Keratinocyte (primary cell): ENCODE measurements at regions not wholly inside any gene's neighbourhood (a gene's known extent, or its start where the extent isn't known, plus 50 kb on each side); places are given as distances from the start of the nearest gene placed in this dataset.

Experiments
- DNase-seq: peaks from one replicate; pipeline ENCODE4 v3.0.0-alpha.2; 2011; ENCODE audit warnings: low read depth, missing footprints, low spot score
- FAIRE-seq: peaks from 2 replicates; lab custom pipeline; 2011; peaks lifted over from hg19 to GRCh38; lab: Jason Lieb, UNC
- H2AFZ ChIP-seq: 2 replicates; pipeline ENCODE4 v1.6.0; 2012; ENCODE audit warnings: low read length, control low read depth, inconsistent platforms; ENCODE audit not compliant: control insufficient read depth
- H3K27ac ChIP-seq: 2 replicates; pipeline ENCODE4 v1.5.1; 2011; ENCODE audit warnings: low read length; ENCODE audit not compliant: control insufficient read depth, insufficient read depth
- H3K27me3 ChIP-seq: 3 replicates; pipeline ENCODE4 v1.6.0; 2011; ENCODE audit warnings: low read length; ENCODE audit not compliant: control insufficient read depth, insufficient read depth; ENCODE audit errors: extremely low read depth
- H3K36me3 ChIP-seq, 2 experiments: 2 replicates in 1 of 2; 3 replicates in 1 of 2; pipeline ENCODE4 v1.5.1; 2011; ENCODE audit warnings: low read length in 2 of 2, mild to moderate bottlenecking in 1 of 2; ENCODE audit not compliant: control insufficient read depth in 2 of 2, insufficient read depth in 2 of 2; ENCODE audit errors: extremely low read depth in 1 of 2
- H3K4me1 ChIP-seq: 3 replicates; pipeline ENCODE4 v1.5.1; 2011; ENCODE audit warnings: low read length; ENCODE audit not compliant: control insufficient read depth, insufficient read depth; ENCODE audit errors: extremely low read depth
- H3K4me2 ChIP-seq: 3 replicates; pipeline ENCODE4 v1.6.0; 2011; ENCODE audit warnings: low read depth, low read length; ENCODE audit not compliant: control insufficient read depth, insufficient read depth; ENCODE audit errors: extremely low read depth
- H3K4me3 ChIP-seq, 3 experiments: fragments of 200-600 bp in 1 of 3; sonication (generic) in 1 of 3; 2 replicates in 2 of 3; 3 replicates in 1 of 3; pipeline ENCODE4 v1.5.1; 2011 to 2016; ENCODE audit warnings: low read length in 3 of 3, mild to moderate bottlenecking in 3 of 3, control low read depth in 2 of 3, inconsistent platforms in 1 of 3, low read depth in 1 of 3, mixed read lengths in 1 of 3, mixed run types in 1 of 3, moderate library complexity in 1 of 3; ENCODE audit not compliant: control insufficient read depth in 2 of 3, insufficient read depth in 2 of 3; ENCODE audit errors: extremely low read depth in 1 of 3
- H3K79me2 ChIP-seq: 2 replicates; pipeline ENCODE4 v1.6.0; 2012; ENCODE audit warnings: low read length; ENCODE audit not compliant: control insufficient read depth, insufficient read depth
- H3K9ac ChIP-seq: 3 replicates; pipeline ENCODE4 v1.6.0; 2011; ENCODE audit warnings: low read length; ENCODE audit not compliant: control insufficient read depth, insufficient read depth; ENCODE audit errors: extremely low read depth
- H3K9me1 ChIP-seq: 3 replicates; pipeline ENCODE4 v1.6.0; 2011; ENCODE audit warnings: low read length; ENCODE audit not compliant: control insufficient read depth, insufficient read depth; ENCODE audit errors: extremely low read depth
- H3K9me3 ChIP-seq: 2 replicates; pipeline ENCODE4 v1.5.1; 2012; ENCODE audit warnings: low read depth, low read length; ENCODE audit not compliant: control insufficient read depth
- H4K20me1 ChIP-seq: 3 replicates; pipeline ENCODE4 v1.6.0; 2011; ENCODE audit warnings: low read length; ENCODE audit not compliant: control insufficient read depth, insufficient read depth; ENCODE audit errors: extremely low read depth
- EZH2 ChIP-seq: IDR thresholded peaks from one replicate; pipeline ENCODE4 v1.6.1; 2012; ENCODE audit warnings: inconsistent platforms, mild to moderate bottlenecking, low read length, moderate library complexity
- dilution Hi-C: fragments of 300-500 bp; cut with MboI; formaldehyde crosslinking; loops from one replicate; pipeline ENCODE4 v1.7.0; 2020; ENCODE audit warnings: low sequenced_read_pairs; ENCODE audit not compliant: extremely low pct_ligation_motif_present
- TF ChIP-seq, protein P1 (sequence below), 3 experiments: IDR thresholded peaks in 1 of 3; conservative IDR thresholded peaks in 1 of 3; optimal IDR thresholded peaks in 1 of 3; 2 replicates in 2 of 3; 3 replicates in 1 of 3; pipeline versions ENCODE3 to v1.5.1; 2011; ENCODE audit warnings: low read length in 3 of 3, mild to moderate bottlenecking in 3 of 3, moderate library complexity in 2 of 3, control low read depth in 1 of 3, inconsistent platforms in 1 of 3; ENCODE audit not compliant: insufficient read depth in 2 of 3; ENCODE audit errors: extremely low read depth in 1 of 3

DNA sequence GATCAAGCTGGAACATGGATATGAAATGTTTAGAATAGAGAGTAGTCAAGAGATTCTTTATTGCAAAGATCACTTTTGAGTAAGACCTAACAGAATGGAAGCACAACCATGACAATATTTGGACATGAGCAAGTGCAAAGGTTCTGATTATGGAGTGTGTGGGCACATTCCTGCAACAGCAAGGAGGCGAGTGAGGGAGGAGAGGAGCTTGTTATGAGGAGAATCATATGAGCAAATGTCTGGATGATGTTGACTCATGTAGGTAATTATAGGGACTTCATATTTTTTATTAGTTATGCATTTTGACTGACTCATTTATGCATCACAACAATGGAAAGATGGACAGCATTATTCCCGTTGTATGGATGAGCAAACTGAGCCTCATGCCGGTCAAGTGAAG lies 100.8 kb upstream of the SLC35B3 start:
- no peak overlapping the region for H3K27ac ChIP-seq
- H3K4me3 ChIP-seq: no peak overlapping the region
- H3K79me2 ChIP-seq: no peaks in the 10 kb centered on the region
- H3K9ac ChIP-seq: no peak overlapping the region
- FAIRE-seq (no peak), DNase-seq (no peak)
- H3K27me3 ChIP-seq: no peaks in the 10 kb centered on the region
- no peak overlapping the region for H2AFZ ChIP-seq
- H3K4me1 ChIP-seq: no peaks in the 10 kb centered on the region
- TF ChIP-seq, protein P1, sequence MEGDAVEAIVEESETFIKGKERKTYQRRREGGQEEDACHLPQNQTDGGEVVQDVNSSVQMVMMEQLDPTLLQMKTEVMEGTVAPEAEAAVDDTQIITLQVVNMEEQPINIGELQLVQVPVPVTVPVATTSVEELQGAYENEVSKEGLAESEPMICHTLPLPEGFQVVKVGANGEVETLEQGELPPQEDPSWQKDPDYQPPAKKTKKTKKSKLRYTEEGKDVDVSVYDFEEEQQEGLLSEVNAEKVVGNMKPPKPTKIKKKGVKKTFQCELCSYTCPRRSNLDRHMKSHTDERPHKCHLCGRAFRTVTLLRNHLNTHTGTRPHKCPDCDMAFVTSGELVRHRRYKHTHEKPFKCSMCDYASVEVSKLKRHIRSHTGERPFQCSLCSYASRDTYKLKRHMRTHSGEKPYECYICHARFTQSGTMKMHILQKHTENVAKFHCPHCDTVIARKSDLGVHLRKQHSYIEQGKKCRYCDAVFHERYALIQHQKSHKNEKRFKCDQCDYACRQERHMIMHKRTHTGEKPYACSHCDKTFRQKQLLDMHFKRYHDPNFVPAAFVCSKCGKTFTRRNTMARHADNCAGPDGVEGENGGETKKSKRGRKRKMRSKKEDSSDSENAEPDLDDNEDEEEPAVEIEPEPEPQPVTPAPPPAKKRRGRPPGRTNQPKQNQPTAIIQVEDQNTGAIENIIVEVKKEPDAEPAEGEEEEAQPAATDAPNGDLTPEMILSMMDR (optimal IDR thresholded peaks at IDR 0.05 in 1 of 3, IDR thresholded peaks at IDR 0.05 in 1 of 3, conservative IDR thresholded peaks at IDR 0.05 in 1 of 3; ENCODE audit: extremely low read depth in 1 of 3, insufficient read depth in 2 of 3, low read length in 3 of 3): no peak
- H3K9me1 ChIP-seq: no peaks in the 10 kb centered on the region
- H3K9me3 ChIP-seq: no peaks in the 10 kb centered on the region
- no peak overlapping the region for H3K4me2 ChIP-seq
- dilution Hi-C loops: no loop called here
- H3K36me3 ChIP-seq: no peaks in the 10 kb centered on the region
- H4K20me1 ChIP-seq: no peaks in the 10 kb centered on the region

GRCh38 chr6:8535519-8535918 lies 100.2 kb upstream of the SLC35B3 start:
- H3K9ac ChIP-seq: no peak overlapping the region
- H3K79me2 ChIP-seq: no peaks in the 10 kb centered on the region
- H3K9me3 ChIP-seq: no peaks in the 10 kb centered on the region
- dilution Hi-C loops: no loop called here
- no peak for TF ChIP-seq EZH2
- TF ChIP-seq, protein P1 (optimal IDR thresholded peaks at IDR 0.05 in 1 of 3, IDR thresholded peaks at IDR 0.05 in 1 of 3, conservative IDR thresholded peaks at IDR 0.05 in 1 of 3; ENCODE audit: extremely low read depth in 1 of 3, insufficient read depth in 2 of 3, low read length in 3 of 3): no peak
- no peak overlapping the region for H3K4me2 ChIP-seq
- no peak overlapping the region for H3K27ac ChIP-seq
- H4K20me1 ChIP-seq: no peaks in the 10 kb centered on the region
- H3K27me3 ChIP-seq: no peaks in the 10 kb centered on the region
- no peak for DNase-seq
- no peaks in the 10 kb centered on the region for H3K9me1 ChIP-seq
- H3K4me3 ChIP-seq: no peak overlapping the region
- no peak for FAIRE-seq
- H2AFZ ChIP-seq: no peak overlapping the region
- H3K4me1 ChIP-seq: no peaks in the 10 kb centered on the region
- no peaks in the 10 kb centered on the region for H3K36me3 ChIP-seq
